RWPE1 (cell line): ENCODE measurements at regions not wholly inside any gene's neighbourhood (a gene's known extent, or its start where the extent isn't known, plus 50 kb on each side); places are given as distances from the start of the nearest gene placed in this dataset.

ENCODE experiments used
- CTCF ChIA-PET: fragments of 350-600 bp; sonication (Branson Sonifier 250); formaldehyde crosslinking; extraction: SDS; loops from one replicate; lab custom pipeline; 2021; lab: Yijun Ruan, JAX
- POLR2A ChIA-PET: fragments of 400-600 bp; formaldehyde crosslinking; extraction: SDS; loops from one replicate; lab custom pipeline; 2020; ENCODE audit warnings: antibody characterized with exemption; ENCODE audit not compliant: low non-redundant PET; lab: Yijun Ruan, JAX
- DNase-seq: peaks from one replicate; pipeline ENCODE4 v3.0.0; 2012; ENCODE audit warnings: low spot score
- H3K27ac ChIP-seq: fragments of 450-650 bp; 2 replicates; pipeline ENCODE4 v1.5.1; 2017
- TF ChIP-seq, protein P1 (sequence below): fragments of 450-650 bp; conservative IDR thresholded peaks from 2 replicates; pipeline ENCODE4 v1.5.1; 2017; ENCODE audit warnings: low read depth, mild to moderate bottlenecking

DNA sequence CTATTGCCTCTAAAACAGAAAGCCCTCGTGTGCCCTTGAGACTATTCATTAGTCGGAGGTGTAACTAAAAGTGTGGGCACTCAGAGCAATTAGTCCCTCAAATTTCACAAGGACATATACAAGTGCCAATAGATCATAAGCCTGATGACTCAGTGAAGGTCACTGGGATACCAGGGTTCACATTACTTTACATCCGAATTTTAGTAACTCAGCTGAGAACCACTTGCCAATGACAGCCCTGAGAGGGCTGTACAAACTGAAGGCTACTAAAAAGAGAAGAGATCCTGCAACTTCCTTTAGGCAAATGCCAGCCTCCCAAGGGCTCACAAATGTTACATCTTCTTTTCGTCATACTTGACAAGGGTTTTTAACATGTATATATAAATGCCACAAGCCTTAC, 369.6 kb downstream of the TENT5A start:
- DNase-seq, result no peak
- CTCF ChIA-PET, result no interaction called here

GRCh38 chr6:81381382-81381916, 371.0 kb downstream of the TENT5A start:
- POLR2A ChIA-PET, result no interaction called here
- CTCF ChIA-PET, result no interaction called here
- DNase-seq, result no peak
- TF ChIP-seq, protein P1, sequence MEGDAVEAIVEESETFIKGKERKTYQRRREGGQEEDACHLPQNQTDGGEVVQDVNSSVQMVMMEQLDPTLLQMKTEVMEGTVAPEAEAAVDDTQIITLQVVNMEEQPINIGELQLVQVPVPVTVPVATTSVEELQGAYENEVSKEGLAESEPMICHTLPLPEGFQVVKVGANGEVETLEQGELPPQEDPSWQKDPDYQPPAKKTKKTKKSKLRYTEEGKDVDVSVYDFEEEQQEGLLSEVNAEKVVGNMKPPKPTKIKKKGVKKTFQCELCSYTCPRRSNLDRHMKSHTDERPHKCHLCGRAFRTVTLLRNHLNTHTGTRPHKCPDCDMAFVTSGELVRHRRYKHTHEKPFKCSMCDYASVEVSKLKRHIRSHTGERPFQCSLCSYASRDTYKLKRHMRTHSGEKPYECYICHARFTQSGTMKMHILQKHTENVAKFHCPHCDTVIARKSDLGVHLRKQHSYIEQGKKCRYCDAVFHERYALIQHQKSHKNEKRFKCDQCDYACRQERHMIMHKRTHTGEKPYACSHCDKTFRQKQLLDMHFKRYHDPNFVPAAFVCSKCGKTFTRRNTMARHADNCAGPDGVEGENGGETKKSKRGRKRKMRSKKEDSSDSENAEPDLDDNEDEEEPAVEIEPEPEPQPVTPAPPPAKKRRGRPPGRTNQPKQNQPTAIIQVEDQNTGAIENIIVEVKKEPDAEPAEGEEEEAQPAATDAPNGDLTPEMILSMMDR, result no peak
- H3K27ac ChIP-seq, result no peak overlapping the region

More for the DNA sequence above, 369.6 kb downstream of the TENT5A start:
- TF ChIP-seq, protein P1, result no peak
- H3K27ac ChIP-seq, result no peak overlapping the region
- POLR2A ChIA-PET, result no interaction called here

DNA sequence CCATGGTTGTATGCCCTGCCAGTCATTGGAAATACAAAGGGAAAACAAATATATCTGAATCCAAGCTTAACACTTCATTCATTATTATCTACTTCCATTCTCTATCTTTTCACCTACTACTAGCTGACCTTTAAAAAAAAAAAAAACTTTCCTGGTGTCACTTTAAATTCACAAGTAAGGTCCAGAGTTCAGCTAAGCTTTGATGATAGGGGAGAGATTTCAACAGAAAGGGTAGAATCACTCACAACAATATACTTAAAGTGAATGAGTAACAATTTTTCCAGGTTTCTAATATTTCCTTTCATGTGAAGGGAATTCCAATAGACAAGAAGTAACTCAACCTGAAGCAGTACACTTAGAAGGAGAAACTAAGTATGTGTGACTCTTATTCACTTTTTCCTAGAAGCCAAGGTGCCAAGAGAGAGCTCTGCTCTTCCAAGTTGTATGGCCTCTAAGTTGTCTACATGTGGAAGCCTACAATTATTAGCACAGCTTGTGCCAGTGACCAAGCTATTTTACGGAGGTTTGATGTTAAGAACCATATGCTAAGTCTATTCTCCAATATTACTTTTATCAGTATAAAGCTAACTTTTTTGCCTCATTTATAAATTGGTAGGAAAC, 371.7 kb downstream of the TENT5A start:
- TF ChIP-seq, protein P1, result no peak
- CTCF ChIA-PET, result no interaction called here
- H3K27ac ChIP-seq, result no peak overlapping the region
- POLR2A ChIA-PET, result no interaction called here
- DNase-seq, result no peak

DNA sequence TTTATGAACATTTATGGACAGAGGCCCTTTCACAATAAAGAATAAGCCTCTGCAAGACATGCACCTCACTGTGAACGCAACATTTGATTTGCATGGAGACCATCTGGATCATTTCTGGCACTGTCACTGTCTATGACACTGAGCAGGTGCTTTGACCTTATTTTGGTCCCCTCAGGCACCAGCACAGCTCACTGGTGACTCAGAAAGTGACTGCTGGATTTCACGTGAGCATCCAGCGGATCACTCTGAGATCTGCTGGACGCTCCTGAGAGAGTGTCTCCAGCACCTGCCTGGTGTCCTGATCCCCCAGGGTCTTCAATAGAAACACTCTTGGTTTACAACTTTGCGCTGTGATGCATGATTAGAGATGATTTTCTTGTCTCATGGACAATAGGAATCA, 375.7 kb downstream of the TENT5A start:
- CTCF ChIA-PET, result no interaction called here
- TF ChIP-seq, protein P1, result no peak
- POLR2A ChIA-PET, result no interaction called here
- no peak overlapping the region for H3K27ac ChIP-seq
- no peak for DNase-seq

GRCh38 chr6:81373414-81373813, 379.1 kb downstream of the TENT5A start:
- TF ChIP-seq, protein P1, result no peak
- no peak overlapping the region for H3K27ac ChIP-seq
- no peak for DNase-seq
- ChIA-PET POLR2A (no interaction called here), CTCF (no interaction called here)

DNA sequence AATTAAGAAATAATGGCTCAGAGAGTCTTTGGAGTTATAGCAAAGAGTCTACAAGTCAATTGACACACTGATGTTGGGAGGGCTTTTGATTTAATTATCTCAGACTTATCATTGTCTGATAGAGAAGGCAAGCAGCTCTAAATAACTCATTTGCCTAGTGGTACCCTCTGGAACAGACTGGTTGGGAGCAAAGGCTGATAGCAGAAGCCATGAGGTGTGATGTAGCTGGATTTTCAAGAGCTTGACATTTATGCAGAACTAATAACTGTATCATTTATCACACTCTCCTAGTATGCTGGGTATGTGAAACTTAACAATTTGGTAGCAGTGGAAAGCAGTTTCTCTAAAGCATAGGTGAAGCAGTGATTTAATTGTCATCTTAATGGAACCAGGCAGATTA, 380.6 kb downstream of the TENT5A start:
- no peak overlapping the region for H3K27ac ChIP-seq
- DNase-seq, result no peak
- ChIA-PET POLR2A (no interaction called here), CTCF (no interaction called here)
- TF ChIP-seq, protein P1, result no peak
